Fibroblast of skin of abdomen (primary cell): ENCODE measurements at regions not wholly inside any gene's neighbourhood (a gene's known extent, or its start where the extent isn't known, plus 50 kb on each side); places are given as distances from the start of the nearest gene placed in this dataset.
"Not testable (repeated sequence)": the region's sequence is repeated elsewhere in the genome, so short reads cannot be mapped to it uniquely, and the experiment has no call there.

ENCODE experiments used
- DNase-seq: peaks from one replicate; pipeline ENCODE4 v3.0.0-alpha.2; 2013

- DNase-seq, result no peak
Observed at GRCh38 chr13:30058429-30058828, 208.0 kb upstream of the UBL3 start.

DNA sequence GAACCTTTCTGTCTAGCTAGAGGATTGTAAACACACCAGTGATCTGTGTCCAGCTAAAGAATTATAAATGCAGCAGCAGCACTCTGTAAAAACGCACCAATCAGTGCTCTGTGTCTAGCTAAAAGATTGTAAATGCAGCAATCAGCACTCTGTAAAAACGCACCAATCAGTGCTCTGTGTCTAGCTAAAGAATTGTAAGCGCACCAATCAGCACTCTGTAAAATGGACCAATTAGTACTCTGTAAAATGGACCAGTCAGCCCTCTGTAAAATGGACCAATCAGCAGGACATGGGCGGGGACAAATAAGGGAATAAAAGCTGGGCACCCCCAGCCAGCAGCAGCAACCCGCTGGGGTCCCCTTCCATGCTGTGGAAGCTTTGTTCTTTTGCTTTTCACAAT, 204.1 kb upstream of the UBL3 start:
- not testable (repeated sequence) for DNase-seq

DNA sequence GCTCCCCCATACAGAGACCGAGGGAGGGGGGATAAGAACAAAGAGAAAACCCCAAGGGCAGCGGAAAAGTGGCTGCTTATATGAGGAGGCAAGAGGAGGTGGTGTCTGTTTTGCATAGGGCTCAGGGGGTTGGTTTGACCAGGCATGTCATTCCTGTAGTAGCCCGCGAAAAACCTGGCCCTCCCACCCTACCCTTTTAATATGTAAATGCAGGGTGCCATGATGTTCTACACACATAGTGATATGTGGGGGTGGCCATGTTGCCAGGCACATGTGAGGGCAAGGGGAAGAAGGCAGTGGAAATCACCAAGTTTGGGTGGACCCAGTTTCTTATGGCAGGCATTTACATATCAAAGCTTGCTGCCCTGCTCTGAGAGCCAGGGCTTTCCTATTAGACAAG, 203.5 kb upstream of the UBL3 start:
- DNase-seq, result no peak

- no peak for DNase-seq
Observed at GRCh38 chr13:30052120-30052519, 201.7 kb upstream of the UBL3 start.

- no peak for DNase-seq
Observed at GRCh38 chr13:30051531-30052060, 201.2 kb upstream of the UBL3 start.

GRCh38 chr13:30049692-30050091, 199.3 kb upstream of the UBL3 start:
- no peak for DNase-seq

DNA sequence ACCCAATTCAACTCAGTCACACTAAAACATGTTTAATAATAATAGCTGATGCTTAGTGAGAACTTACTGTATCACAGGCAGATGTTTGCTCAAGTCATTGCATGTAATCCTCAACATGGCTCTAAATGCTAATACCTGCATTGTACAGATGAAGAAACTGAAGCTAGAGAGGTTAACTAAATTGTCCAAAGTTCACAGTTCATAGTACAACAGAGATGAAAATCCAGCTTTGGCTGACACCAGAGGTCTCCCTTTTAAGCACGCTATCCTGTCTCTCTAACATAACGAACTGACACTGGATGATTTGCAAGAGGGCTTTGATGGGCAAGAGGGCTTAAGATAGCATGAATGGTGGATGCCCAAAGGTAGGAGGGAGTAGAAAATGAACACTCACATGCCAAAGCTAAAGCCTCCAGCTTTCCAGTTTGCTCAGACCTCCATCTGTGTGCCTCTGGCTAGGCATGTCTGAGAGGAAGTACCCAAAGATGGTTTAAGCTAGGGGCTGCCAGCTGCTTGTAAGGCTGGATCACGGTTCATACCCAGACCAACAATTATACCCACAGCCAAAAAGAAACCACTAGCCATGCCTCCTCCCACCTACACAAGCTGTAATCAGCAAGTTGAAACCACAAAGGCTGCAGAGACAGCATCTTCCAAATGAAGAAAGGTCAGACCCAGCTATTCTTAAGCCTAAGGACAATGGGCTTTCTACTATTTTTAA, 196.9 kb upstream of the UBL3 start:
- DNase-seq, result no peak

DNA sequence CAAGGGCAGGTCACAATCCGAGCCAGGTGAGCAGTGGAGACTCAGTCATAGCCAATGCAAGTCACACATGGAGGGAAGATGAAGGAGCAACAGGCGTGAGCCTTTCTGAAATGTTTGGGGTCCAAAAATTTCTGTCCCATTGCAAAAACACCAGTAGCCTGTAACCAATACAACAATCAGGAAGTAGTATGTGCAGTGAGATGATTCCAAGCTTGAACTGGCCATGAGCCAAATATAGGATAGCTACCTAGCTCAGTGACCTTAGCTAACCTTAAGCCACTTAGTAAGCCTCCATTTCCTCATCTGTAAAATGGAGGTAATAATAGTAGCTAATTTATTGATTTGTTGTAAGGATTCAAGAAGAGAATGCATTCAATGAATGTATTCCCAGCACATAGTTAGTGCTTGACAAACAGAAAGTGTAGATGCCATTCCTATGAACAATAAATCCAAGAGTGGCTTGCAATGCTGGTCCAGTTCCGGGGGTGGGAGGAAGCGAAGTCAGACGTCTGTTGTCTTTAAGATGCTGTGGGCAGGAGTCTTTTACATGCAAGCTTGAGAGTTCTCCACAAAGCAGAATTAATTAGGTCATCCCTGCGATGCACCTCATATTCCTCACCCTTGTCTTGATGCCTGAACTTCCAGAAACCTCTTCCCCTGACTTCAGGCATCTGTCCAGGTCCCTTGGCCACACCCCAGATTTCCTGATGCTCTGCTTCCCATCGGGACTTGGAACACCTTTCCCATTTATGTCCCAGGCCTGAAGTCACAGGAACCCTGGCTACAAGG, 195.7 kb upstream of the UBL3 start:
- DNase-seq, result peak; percentile 81

DNA sequence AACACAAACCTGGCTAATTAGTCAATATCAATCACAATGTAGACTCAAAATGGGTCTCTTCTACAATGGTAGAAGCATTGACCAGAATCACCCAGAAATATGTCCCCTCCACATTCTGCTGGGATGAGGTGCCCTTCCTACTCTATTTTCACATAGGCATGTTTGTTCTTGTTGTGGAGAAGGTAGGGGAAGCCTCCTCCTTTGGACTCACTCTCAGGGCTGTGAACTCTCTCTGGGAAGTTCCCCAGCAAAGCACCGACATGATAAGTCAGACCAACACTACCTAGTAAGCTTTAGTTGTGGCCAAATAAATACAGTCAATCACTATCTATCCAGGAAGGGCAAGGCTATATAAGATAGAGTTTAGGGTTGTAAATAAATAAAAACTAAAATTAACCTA, 194.5 kb upstream of the UBL3 start:
- DNase-seq, result no peak

GRCh38 chr13:30043631-30043925, 193.2 kb upstream of the UBL3 start:
- no peak for DNase-seq

DNA sequence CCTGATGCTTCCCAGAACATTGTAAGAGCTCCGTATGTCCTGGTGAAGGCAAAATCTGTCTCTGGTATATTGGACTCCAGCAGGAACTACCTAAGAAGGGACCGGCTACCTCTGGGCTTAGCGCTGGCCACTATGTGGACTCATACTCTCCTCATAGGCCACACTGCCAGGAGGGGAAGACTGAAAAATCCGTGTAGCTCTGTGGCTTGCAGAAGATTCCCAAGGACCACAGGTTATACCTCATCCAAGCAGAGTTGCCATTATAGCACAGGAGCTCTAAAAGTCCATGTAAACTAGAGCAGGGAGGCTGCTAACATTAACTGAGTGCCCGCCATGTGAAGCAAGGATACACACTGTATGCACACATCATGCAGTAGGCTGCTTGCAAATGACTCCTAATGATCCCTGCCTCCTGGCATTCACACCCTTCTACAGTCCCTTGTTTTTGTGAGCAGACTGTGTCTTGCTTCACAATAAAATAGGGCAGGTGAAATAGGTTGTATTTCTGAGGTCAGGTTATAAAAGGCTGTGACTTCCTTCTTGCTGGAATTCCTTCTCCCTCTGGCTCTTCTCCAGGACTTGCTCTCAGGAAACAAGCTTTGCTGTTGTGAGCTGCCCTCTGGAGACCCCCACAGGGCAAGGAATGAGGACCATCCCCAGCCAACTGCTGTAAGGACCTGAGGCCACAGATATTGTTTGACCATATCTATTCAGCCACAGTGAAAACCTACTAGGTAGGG, 192.6 kb upstream of the UBL3 start:
- DNase-seq, result no peak

DNA sequence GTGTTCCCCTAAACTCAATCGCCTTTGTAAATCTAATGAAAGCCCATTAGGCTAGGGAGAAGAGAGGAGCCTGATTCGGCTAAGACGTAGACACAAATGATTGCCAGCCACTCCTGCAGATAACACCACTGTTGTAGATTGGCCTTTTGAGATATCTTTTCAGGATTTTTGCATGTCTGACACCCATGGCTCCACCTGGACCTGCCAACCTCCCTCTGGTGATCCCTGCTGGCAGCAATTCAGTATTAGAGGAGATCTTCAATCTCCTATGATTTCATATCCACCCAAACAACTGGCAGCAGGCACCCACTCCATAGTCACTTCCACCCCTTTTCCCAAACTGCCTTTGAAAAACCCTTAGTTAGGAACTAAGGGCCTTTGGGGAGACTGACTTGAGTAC, 191.9 kb upstream of the UBL3 start:
- DNase-seq, result no peak

GRCh38 chr13:30039511-30039911, 189.1 kb upstream of the UBL3 start:
- no peak for DNase-seq

DNA sequence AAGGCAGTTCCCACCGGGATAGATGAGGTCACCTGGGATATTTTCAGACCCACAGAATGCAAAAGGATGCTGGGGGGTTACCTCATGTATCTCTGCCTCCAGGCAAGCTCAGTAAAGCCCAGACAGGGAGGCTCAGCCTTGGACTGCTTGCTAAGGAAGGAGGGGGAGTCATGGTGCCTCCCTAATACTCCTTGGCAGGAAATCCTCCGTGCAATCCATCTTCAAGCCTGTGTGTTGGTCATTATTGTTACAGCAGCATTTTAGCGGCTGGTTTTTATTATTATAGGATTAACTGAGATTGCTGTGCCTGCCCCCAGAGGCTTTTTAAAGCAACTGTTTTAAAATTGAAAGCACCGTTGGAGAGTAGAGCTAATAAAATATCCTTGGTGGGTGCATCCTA, 188.5 kb upstream of the UBL3 start:
- peak; percentile 83 for DNase-seq

GRCh38 chr13:30037766-30038165, 187.3 kb upstream of the UBL3 start:
- no peak for DNase-seq

DNA sequence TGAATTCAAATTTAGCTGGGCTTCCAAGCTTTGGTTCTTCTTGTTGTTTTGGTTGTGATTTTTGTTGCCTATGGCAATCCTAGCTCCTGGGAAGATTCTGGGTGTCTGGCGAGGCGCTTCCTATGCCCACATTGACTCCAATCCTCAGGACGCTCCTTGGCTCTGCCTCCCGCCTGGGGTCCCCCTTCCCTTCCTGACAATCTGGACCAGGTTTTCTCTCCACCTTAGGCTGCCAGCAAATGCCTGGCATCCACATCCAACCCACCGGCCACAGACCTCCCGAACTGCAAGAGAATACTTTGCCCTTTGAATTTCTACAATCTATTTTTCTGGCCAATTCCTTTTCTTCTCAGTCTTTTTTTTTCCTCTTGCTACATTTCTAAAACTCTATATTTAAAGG, 186.9 kb upstream of the UBL3 start:
- DNase-seq, result no peak

DNA sequence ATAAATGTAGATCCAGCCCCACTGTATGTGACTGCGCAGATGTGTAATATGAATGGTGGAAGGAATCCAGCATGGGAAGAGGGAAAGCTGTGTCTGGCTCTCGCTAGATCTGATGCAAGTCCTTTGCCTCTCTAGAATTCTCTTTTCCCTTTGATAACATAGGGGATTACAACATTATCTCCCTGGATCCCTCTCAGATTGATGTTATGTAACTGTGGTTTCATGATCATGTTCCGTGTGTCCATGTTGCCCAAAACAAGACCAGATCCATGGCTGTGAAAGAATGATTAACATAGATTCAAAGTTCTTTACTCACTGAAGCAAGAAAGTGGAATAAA, 184.0 kb upstream of the UBL3 start:
- peak; percentile 76 for DNase-seq

DNA sequence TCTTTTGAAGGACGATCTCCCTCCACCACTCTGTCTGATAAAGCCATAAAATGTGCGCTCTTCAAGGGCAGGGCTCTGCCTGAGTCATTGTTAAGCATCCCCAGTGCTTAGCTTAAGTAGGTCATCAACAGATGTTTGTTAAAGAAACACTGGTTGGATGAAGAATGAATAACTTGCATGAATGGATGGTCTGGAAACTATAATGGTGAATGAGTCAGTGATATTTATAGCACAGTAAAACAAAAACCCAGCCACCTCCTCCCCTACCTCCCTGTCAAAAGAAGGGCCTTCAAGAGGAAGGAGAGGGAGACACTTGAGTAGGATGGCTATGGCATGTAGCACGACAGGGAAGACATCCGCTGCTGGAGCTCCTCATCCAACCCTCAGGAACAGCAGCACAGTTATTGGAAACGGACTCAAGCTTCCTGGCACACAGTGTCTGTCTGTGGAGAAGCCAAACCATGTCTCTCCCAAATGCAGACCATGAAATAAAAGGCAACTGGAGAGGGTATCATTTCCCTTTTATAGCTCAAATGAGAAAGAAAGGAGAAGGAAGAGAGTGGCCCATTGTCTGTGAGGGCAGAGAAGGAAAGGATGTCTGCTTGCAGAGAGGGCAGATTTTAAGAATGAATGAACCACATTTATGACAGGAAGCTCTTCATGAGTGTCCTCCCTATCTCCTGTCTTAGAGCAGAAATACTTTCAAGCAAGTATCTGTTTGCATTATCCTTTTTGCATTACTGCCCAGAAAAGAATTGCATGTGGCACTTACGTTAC, 183.5 kb upstream of the UBL3 start:
- DNase-seq, result peak; percentile 95

GRCh38 chr13:30032263-30032662, 181.8 kb upstream of the UBL3 start:
- DNase-seq, result no peak

- DNase-seq, result no peak
Observed at GRCh38 chr13:30031488-30031887, 181.1 kb upstream of the UBL3 start.

DNA sequence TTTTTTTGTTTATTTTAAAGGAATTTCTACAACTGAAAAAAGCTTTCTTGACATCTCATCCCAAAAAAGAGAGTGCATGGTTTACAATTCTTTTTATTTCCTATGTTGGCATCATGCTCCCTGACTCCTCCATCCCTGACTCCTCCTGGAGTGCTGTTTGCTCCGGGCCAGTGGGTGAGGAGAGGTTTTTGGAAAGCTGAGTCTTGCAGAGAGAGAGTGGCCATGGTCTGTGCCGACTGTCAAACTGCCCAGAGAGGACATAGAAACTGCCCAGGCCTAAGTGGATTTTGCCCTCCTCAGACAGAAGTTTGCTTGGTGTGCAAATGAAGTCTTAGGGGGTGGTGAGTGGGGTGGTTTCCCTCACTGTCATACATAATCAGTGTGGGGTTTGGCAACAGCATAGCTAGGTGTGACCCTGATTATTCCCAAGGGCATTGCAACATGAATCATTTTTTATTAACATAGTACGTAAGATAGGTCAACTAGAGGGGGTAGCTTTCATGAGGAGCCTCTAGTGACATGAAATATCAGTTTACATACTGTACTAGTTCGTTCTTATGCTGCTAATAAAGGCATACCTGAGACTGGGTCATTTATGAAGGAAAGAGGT, 179.8 kb upstream of the UBL3 start:
- DNase-seq, result no peak
